Adrenal gland (tissue), 5 donors: ENCODE measurements at regions not wholly inside any gene's neighbourhood (a gene's known extent, or its start where the extent isn't known, plus 50 kb on each side); places are given as distances from the start of the nearest gene placed in this dataset.

ENCODE experiments used
- POLR2A ChIP-seq, 2 donors: fragments of 450-650 bp; IDR thresholded peaks; one replicate each; pipeline ENCODE4 v1.6.1; 2017; ENCODE audit warnings: antibody characterized with exemption in 2 of 2, mild to moderate bottlenecking in 2 of 2, moderate library complexity in 1 of 2
- TF ChIP-seq, protein P1 (sequence below), 6 experiments: fragments of 450-650 bp in 4 of 6; fragments of 200-600 bp in 2 of 6; sonication (generic) in 1 of 6; IDR thresholded peaks; 1 replicate in 5 of 6; 2 replicates in 1 of 6; pipeline versions ENCODE4 v1.5.1 to v1.8.0; 2016 to 2021; ENCODE audit warnings: antibody characterized with exemption in 6 of 6, mild to moderate bottlenecking in 2 of 6, moderate library complexity in 1 of 6
- donor health status: DM: no; HTN: no; CAD: no.

DNA sequence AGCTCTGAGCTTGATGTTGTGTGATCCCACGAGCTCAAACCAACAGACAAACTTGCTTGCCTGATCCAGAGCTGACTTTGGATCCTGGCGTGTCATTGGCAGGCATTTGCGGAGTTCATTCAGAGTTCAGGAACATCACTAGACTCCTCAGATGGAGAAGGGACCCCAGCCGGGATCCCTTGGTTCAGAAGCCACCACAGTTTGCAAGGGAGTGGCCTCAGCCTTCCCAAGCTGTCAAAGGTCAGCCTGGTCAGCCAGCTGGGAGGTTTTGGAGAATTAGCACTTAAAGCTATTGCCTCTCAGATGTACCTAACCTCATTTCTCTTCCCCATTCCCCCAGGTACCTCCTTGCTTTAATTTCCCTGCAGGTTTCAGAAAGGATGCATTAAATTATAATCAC lies 208.8 kb upstream of the SOX21 start:
- TF ChIP-seq, protein P1, sequence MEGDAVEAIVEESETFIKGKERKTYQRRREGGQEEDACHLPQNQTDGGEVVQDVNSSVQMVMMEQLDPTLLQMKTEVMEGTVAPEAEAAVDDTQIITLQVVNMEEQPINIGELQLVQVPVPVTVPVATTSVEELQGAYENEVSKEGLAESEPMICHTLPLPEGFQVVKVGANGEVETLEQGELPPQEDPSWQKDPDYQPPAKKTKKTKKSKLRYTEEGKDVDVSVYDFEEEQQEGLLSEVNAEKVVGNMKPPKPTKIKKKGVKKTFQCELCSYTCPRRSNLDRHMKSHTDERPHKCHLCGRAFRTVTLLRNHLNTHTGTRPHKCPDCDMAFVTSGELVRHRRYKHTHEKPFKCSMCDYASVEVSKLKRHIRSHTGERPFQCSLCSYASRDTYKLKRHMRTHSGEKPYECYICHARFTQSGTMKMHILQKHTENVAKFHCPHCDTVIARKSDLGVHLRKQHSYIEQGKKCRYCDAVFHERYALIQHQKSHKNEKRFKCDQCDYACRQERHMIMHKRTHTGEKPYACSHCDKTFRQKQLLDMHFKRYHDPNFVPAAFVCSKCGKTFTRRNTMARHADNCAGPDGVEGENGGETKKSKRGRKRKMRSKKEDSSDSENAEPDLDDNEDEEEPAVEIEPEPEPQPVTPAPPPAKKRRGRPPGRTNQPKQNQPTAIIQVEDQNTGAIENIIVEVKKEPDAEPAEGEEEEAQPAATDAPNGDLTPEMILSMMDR (IDR thresholded peaks at IDR 0.05), result no peak
- TF ChIP-seq POLR2A (IDR thresholded peaks at IDR 0.05), result no peak
